Umbilical cord (tissue), 1 donor: ENCODE measurements at regions not wholly inside any gene's neighbourhood (a gene's known extent, or its start where the extent isn't known, plus 50 kb on each side); places are given as distances from the start of the nearest gene placed in this dataset.

Experiments
- DNase-seq: peaks from one replicate; pipeline ENCODE4 v3.0.0-alpha.2; 2015; ENCODE audit warnings: low spot score

DNA sequence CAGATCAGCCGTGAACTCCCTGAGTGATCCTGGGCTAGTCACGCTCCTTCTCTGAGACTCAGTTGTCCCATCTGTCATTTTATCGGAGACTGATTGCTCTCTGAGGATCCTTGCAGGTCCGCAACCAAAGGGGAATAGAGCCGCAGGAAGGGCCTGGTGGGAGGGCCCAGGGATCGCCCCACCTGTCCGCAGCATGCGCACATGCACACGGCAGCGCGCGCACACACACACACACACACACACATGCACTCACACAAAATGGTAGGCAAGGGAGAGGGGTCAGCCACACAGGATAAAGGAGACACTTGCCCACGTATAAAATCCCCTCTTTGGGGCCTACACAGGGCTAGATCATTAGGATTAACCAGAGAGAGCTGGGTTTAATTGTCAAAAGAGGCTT is 95.6 kb upstream of the FOXP4 start:
- no peak for DNase-seq

DNA sequence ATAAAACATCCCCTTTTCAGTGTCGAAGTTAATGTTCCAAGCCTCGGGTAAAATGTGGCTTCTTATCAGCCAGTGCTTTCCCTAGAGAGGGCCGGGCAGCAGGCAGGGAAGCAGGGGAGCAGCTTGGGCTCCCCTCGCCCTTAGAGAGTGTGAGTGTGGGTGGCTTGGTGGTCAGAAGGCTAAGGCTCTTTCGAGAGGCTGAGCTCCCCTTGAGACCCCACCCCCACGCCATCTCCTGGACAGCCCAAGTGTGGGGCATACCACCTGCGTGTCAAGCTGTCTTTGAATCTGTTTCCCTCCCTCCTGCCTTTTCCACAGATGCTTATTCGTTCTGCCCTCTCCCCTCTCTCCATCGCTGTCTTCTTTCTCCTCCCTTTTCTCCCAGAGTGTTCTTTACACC is 95.1 kb upstream of the FOXP4 start:
- peak; percentile 50 for DNase-seq

DNA sequence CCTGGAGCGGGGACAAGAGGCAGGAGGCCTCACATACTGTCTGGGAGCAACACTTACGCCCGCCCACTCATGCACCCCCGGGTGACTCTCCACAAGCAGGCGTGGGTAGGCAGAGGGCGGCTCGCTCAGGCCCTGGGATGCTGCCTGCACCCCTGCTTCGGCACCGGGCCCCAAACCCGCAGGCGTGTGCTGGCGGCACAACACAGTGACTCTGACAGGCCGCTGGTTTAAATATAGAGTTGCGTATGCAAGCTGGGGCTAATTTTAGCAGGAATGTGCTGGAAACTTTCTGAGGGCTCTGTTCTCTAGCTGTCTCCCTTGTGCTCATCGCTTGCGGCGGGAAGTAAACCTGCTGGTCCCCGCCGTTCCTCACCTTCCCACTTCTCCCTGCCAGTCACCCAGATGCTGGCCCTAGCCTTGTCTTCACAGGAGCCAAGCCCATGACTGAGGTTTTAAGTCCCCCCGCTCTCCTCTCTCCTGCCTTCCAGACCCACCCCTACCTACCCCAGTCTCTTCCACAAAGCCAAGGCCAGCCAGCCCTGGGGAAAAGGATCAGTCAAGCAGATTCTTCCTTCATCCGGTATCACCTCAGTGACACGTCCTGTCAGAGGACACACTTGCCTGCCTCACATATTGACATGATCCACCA is 94.5 kb upstream of the FOXP4 start:
- DNase-seq, result peak; percentile 92

DNA sequence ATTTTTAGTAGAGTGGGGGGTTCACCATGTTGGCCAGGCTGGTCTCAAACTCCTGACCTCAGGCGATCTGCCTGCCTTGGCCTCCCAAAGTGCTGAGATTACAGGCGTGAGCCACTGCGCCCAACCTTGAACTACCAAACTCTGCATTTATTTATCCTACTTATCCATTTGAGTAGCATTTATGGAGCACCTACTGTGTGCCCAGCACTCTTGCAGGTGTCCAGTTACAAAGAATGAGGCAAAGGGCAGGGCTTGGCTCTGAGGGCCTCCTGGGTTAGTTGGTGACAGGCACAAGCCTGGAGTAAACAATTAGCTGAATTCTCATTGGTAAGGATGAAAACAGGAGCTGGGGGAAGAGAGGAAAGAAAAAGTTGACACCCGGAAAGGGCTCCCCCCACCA is 93.4 kb upstream of the FOXP4 start:
- DNase-seq, result no peak

DNA sequence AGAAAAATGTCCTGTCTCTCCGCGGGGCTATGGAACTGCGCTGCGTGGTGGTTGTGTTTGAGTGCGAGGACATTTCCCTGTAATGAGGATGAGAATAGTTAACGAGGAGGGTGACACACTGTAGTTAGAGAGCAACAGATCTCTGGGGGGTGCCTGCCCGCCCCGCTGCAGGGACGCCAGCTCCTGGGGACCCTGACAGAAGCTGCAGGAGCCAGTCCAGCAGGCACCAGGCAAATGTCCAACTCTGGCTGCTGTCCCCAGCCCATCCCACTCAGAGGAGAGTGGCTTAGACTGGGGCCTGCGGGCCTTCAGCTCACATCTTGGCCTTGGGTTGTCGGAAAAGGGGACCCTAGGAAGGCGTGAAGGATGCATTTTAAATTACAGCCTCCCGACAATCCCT is 92.9 kb upstream of the FOXP4 start:
- no peak for DNase-seq

DNA sequence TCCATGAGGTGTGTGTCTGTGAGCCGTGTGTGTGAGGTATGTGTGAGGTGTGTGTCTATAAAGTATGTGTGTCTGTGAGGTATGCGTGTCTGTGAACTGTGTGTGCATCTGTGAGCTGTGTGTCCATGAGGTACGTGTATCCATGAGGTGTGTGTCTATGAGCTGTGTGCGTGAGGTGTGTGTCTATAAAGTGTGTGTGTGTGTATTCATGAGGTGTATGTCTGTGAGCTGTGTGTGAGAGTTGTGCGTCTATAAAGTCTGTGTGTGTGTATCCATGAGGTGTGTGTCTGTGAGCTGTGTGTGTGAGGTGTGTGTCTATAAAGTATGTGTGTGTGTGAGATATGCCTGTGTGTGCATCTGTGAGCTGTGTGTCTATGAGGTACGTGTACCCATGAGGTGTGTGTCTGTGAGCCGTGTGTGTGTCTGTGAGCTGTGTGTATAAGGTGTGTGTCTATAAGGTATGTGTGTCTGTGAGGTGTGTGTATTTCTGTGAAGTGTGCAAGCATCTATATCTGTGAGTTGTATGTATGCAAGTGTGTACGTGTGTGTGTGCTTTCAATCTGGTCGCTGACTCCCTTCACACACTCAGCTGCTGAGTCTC is 91.9 kb upstream of the FOXP4 start:
- DNase-seq, result no peak

DNA sequence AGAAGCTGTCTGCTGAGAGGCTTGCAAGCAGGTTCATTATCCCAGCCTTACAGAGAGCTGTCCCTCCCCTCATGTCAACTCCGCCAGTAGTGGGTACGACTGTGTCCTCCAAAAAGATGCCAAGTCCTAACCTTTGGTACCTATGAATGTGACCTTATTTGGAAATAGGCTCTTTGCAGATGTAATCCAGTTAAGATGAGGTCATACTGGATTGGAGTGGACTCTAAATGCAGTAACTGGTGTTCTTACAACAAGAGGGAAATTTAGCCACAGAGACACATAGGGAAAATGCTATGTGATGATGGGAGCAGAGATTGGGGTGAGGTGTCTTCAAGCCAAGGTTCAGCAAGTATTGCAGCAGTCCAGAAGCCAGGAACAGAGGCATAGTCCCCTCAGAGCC is 90.8 kb upstream of the FOXP4 start:
- no peak for DNase-seq

DNA sequence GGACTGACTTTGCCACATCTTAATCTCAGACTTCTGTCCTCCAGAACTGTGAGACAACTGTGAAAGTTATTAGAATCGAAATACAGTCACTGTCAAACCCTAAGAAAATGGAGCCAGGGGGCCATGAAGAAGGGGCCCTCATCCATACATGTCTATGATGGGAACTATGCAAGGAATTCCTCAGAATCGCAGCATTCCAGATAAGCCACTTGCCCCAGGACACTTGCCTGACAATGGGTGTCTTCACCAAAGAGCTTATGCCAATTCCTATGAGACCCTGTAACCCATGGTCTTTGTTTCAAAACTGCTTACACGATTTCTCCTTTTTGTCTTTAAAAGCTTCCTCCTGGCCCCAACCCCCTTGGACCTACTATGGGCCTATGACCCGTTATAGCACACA is 90.4 kb upstream of the FOXP4 start:
- no peak for DNase-seq

DNA sequence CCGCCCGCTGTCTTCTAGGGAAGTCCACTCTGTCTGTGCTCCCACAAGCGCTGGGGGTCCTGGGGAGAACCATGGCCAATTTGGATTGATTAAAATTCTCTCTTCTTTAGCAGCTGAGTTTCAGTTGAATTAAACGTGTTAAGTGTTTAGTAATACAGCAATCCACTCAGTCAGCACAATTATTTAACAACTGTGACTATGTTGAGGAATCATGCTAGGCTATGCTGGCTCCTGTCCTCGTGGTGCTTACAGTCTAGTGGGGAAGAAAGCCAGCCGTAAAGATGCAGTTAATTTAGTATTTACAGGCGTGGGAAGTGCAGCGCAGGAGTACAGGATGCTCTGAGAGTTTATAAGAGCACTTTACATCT is 88.9 kb upstream of the FOXP4 start:
- no peak for DNase-seq

DNA sequence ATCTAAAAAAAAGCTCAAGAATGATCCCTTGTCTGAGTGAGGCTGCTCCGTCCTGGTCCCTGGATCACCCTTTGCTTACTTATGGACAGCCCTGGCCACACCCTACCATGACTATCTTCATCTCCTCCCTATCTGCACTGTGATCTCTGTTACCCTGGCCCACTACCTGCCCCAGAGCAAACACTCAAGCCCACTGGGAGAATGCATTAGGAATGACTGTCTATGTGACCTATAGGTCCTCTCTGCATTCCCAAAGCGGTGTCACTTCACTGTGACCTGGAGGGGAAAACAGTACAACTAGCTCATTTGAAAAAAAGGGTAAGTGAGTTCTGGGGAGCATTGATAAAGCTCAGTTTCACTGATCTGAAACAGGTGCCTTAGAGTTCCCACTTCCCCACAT is 86.4 kb upstream of the FOXP4 start:
- no peak for DNase-seq

DNA sequence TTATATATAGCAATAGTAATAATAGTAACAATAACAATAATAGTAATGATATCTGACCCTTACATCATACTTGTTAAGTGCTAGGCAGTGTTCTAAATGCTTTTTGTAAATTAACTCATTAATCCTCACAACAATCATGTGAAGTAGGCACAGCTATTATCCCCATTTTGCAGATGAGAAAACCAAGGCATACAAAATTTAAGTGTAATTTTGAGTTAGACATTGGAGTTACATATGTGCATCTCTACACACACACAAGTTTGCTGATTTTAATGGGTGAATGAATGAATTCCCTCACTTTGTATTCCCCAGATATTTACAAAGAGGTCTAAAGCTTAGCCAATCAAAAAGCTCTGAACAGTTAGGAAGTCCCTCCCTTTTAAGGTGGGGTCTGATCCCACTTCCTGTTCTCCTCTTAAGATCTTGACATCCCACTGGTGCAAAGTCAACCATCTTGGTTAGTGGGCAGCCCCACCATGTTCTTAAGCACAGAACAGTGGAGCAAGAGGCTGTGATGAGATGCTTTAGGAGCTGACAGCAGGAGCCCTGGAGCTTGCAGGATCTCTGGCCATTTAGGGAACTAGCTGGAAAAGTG is 85.3 kb upstream of the FOXP4 start:
- DNase-seq, result no peak

DNA sequence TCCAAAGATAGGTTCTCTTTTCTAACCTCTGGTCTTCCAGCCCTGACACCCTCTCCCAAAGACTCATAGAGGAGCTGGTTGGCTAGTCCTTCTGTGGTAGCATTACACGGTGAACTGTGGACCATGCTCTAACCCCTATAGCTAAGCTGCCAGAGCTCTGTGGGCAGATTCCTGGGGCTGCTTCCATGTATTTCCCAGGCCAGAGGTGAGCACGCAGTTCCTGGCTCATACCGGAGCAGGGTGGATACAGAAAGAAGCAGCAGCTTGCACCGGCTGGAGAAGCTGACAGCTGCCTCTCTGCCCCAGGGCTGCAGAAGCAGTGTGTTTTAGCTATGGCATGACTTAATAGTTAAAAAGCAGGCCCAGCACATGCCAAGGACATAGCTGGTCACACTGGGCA is 84.1 kb upstream of the FOXP4 start:
- DNase-seq, result no peak

DNA sequence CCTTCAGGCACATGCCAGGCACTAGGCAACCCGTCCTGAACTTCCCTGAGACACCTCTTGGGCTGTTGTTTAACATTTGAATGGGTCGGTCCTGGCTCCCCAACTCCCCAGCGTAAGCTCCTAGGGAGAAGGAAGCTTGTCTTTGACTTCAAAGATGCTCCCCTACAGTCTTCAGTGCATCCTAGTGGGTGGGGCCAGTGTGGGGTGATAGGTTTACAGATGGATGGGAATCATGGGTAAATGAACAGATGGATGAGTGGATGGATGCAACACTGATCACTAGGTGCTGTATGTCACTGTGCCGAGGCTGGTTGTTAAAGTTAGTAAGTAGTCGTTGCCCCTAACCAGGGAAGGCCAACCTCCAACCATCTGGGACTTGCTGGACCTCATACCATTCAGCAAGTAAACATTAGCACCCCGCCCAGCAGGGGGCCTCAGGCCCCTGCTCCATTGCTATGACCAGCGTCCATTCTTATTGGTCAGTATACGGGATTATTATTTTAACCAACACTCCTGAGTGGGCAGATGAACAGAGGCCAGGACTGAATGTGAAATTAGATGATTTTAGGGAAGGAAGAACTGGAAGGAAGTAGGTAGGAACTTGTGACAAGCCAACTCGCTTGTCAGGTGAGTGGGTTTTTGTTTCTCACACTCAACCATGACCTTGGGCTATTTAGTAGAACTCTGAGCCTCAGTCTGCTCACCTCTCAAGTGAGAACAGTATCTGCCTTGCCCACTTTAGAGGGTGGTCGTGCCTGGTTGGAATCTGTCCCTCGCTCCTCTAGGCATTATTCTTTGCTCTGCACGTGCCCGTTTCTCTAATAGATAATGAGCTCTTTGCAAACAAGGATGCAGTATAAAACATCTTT is 82.9 kb upstream of the FOXP4 start:
- DNase-seq, result peak; percentile 35

DNA sequence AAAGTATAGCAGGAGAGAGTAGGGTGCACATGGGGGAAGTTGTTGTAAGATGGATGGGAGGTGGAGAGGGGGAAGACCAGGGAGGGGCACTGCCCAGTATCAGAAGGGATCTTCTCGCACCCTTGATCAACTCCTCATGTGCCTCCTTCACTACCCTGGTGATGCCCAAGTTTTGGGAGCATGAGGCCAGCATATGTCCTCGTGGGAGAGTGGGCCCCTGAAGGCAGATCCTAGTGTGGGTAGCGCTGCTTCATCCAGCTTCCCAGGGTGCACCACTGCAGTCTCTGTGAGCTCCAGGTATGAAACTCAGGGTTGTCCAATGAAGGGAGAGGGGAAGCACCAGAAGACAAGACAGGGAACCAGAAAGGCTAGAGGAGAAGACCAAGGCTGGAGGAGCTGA is 82.2 kb upstream of the FOXP4 start:
- no peak for DNase-seq

DNA sequence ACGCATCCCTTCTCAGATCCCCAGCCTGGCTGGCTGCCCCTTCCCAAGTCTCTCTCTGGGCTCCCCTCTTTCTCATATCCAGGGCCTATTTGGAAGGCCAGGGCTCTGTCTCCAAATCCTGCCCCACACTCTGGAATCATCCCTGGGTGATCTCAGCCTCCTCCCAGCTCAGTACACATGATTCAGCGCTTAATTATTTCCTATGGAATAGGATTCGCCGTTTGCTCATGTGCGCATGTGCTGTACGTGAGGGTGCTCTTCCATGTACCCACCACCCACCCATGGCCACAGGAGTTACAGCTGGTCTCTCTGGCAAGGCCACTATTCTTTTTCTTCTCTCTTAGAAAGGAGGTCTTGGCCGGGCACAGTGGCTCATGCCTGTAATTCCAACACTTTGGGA is 81.7 kb upstream of the FOXP4 start:
- DNase-seq, result no peak

DNA sequence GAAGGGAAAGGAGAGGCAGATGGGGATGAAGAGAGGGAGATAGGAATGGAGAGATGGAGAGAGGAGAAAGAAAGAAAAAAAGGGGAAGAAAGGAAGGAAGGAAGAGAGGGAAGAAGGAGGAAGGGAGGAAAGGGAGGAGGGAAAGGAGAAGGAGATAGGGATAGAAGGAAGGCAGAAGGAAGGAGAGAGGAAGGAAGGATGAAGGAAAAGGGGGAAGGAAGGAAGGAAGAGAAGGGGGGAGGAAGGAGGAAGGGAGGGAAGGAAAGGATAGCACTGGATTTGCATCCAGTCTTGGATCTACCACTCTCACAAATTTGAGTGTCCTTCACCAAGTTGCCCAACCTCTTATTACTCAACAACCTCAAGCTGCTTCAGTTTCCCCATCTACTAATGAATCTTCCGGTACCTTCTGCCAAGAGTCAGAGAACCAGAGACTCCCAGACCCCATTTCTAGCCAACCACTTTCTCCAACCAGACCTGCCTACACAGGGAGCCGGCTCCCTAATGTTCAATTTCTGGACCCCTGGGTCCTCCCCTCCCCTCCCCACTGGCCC is 79.7 kb upstream of the FOXP4 start:
- no peak for DNase-seq

DNA sequence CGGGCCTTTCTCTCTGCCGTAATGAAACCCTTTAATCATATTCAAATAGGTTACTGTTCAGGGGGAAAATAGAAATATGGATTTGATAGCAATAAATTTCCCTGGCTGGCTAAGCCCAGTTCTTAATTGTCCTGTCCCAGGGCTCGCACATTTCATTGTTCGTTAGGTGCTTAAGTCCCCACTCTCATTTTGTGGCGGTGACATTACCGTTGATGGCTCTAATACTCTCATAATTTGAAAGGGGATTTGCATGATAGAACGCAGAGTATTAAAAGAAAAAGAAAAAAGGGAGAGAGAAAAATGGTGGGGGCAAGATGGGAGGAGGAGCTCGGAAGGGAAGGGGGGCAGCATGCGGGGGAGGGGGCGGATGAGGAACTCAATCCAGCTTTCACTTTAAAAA is 79.1 kb upstream of the FOXP4 start:
- DNase-seq, result no peak

DNA sequence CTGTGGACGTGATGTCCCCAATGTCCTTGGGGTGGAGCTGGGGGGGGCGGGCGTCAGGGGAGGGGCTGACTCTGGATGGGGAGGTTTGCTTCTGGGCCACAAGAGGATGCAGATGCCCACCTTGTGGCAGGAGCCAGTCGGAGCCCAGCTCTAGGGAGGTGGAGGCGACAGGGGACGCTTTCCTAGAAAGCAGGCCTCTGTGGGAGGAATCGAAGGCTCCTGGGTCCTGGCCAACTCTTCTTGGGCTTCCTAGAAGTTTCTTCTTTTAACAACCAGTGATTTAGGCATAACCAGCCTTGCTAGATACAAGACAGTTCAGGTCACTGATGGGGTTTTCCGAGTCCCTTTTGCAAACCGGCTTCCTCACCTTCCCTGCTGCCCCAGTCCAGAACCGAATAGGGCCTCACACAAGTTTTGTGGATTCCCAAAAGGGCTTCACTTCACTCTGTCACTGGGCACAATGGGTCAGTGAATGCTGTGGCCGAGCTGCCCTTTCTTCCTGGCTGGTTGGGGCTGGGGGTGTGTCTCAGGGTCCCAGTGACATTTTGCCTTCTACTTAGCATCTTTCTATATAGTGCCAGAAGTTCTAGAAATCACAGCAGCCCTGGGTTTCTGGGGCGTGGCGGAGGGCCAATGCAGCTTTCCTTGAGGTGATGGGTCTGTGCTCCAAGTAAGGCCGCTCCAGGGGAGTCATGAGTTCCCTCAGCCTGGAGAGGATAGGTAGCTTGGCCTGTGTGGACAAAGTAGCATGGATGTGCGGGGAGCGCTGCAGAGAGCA is 78.4 kb upstream of the FOXP4 start:
- no peak for DNase-seq

DNA sequence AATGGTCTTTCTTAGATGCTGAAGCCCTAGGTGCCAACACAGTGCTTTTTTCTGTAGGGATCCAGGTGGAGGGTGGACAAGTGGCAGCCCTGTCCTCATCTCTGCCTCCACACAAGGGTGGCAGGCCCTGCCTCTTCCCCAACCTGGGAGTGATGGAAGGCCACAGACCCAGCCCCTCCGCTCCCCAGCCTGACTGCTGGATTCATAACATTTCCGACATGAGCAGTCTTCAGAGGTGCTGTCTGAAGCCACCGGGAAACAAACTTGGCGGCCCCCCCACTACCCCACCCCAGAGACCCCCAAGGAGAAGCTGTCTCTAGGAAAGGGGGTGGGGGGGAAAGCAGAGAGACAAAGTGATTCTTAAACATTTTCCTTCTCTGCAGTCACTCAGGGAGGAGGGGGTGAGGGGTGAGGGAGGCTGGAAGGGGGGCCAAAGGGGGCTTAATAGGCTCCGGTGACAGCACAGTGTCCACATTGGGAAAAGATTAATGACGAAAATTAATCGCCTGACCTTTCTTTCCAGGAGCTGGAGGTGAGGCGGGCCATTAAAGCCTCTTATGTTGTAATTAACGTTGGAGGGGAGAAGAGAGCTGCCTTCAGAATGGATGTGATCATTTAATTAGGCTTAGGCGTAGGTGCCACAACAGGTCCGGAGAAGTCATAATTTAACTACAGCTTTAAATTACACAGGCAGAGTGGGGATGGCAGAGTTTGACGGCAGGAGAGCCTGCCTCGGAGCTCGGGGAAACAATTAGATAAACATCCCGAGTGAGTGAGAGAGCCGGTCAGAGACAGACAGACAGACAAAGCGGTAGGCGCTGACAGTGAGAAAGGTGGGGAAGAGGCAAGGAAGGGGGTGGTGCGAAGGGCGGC is 76.8 kb upstream of the FOXP4 start:
- no peak for DNase-seq

DNA sequence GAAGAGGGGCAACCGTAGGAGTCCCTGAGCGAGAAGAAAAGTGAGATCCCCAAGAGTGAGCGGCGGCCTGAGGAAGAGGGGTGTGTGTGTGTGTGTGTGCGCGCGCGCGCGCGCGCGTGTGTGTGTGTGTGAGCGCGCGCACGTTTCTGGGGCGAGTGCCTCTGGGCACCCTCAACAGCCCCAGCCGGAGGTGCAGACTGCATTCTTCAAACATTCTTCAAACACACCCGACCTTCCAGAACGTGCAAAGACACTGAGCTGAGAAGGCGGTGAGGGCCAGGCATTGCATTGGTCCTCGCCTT is 76.2 kb upstream of the FOXP4 start:
- DNase-seq, result peak; percentile 48
